Endothelial cell of umbilical vein (primary cell): ENCODE measurements at regions not wholly inside any gene's neighbourhood (a gene's known extent, or its start where the extent isn't known, plus 50 kb on each side); places are given as distances from the start of the nearest gene placed in this dataset.

Source experiments
- CTCF ChIP-seq, 2 donors: IDR thresholded peaks; 1 replicate in 1 of 2; 2 replicates in 1 of 2; pipeline ENCODE4 v1.5.1; 2011; ENCODE audit warnings: low read length in 2 of 2, mild to moderate bottlenecking in 2 of 2, moderate library complexity in 2 of 2, control low read depth in 1 of 2, inconsistent platforms in 1 of 2, low read depth in 1 of 2; ENCODE audit not compliant: insufficient read depth in 1 of 2; ENCODE audit errors: extremely low read depth in 1 of 2
- MAX ChIP-seq: IDR thresholded peaks from 2 replicates; pipeline ENCODE4 v1.6.1; 2011; ENCODE audit not compliant: insufficient read depth, insufficient read length
- POLR2A ChIP-seq: IDR thresholded peaks from 2 replicates; pipeline ENCODE4 v1.6.1; 2012; ENCODE audit warnings: low read depth, mild to moderate bottlenecking, control low read depth, low read length
- POLR2AphosphoS5 ChIP-seq: IDR thresholded peaks from 2 replicates; pipeline ENCODE4 v1.6.1; 2012; ENCODE audit warnings: low read depth, mild to moderate bottlenecking, control low read depth, low read length, moderate library complexity; ENCODE audit not compliant: insufficient read depth

- no peak for TF ChIP-seq CTCF (IDR thresholded peaks at IDR 0.05; ENCODE audit: extremely low read depth in 1 of 2, insufficient read depth in 1 of 2, low read depth in 1 of 2, low read length in 2 of 2)
- no peak for TF ChIP-seq POLR2A
- TF ChIP-seq POLR2AphosphoS5, result no peak
- TF ChIP-seq MAX, result no peak
Observed at GRCh38 chrX:151099001-151099400, 77.4 kb upstream of the GPR50 start.
